OCI-M1 (cell line): ENCODE measurements at regions not wholly inside any gene's neighbourhood (a gene's known extent, or its start where the extent isn't known, plus 50 kb on each side); places are given as distances from the start of the nearest gene placed in this dataset.
"Not testable (repeated sequence)": the region's sequence is repeated elsewhere in the genome, so short reads cannot be mapped to it uniquely, and the experiment has no call there.

Source experiments
- DNase-seq: peaks from one replicate; lab custom pipeline; 2025; lab: John Stamatoyannopoulos, UW

GRCh38 chr12:93080452-93080851, 151.4 kb upstream of the EEA1 start:
- no peak for DNase-seq

- no peak for DNase-seq
Measured at GRCh38 chr12:93080994-93081809, 152.1 kb upstream of the EEA1 start.

GRCh38 chr12:93081810-93082165, 152.7 kb upstream of the EEA1 start:
- DNase-seq, result no peak

GRCh38 chr12:93085383-93086287, 156.5 kb upstream of the EEA1 start:
- no peak for DNase-seq

- DNase-seq, result no peak
Measured at GRCh38 chr12:93086288-93086727, 157.2 kb upstream of the EEA1 start.

- no peak for DNase-seq
Measured at GRCh38 chr12:93087840-93088610, 158.9 kb upstream of the EEA1 start.

- peak; percentile 53 for DNase-seq
Measured at GRCh38 chr12:93089805-93090569, 160.9 kb upstream of the EEA1 start.

- peak; percentile 16 for DNase-seq
Measured at GRCh38 chr12:93090731-93091172, 161.7 kb upstream of the EEA1 start.

- DNase-seq, result no peak
Measured at GRCh38 chr12:93091886-93092648, 163.0 kb upstream of the EEA1 start.

- no peak for DNase-seq
Measured at GRCh38 chr12:93092649-93092945, 163.5 kb upstream of the EEA1 start.

- no peak for DNase-seq
Measured at GRCh38 chr12:93093243-93093642, 164.1 kb upstream of the EEA1 start.

GRCh38 chr12:93094222-93094621, 165.1 kb upstream of the EEA1 start:
- not testable (repeated sequence) for DNase-seq

- DNase-seq, result peak; percentile 56
Measured at GRCh38 chr12:93094988-93095737, 166.1 kb upstream of the EEA1 start.

GRCh38 chr12:93097417-93097816, 168.3 kb upstream of the EEA1 start:
- DNase-seq, result no peak

GRCh38 chr12:93098077-93098476, 169.0 kb upstream of the EEA1 start:
- peak; percentile 94 for DNase-seq

GRCh38 chr12:93099792-93100191, 170.7 kb upstream of the EEA1 start:
- DNase-seq, result no peak

- no peak for DNase-seq
Measured at GRCh38 chr12:93100610-93101009, 171.5 kb upstream of the EEA1 start.

- no peak for DNase-seq
Measured at GRCh38 chr12:93101367-93101766, 172.3 kb upstream of the EEA1 start.

GRCh38 chr12:93102312-93102711, 173.2 kb upstream of the EEA1 start:
- DNase-seq, result no peak

- DNase-seq, result no peak
Measured at GRCh38 chr12:93102744-93103143, 173.6 kb upstream of the EEA1 start.
